Nephron (organoid): ENCODE measurements at regions not wholly inside any gene's neighbourhood (a gene's known extent, or its start where the extent isn't known, plus 50 kb on each side); places are given as distances from the start of the nearest gene placed in this dataset.

Source experiments
- H3K27ac Mint-ChIP-seq, 3 experiments: 2 replicates each; pipeline ENCODE4 v1.8.0; 2020; ENCODE audit warnings: mixed read lengths in 3 of 3, mild to moderate bottlenecking in 2 of 3, moderate library complexity in 1 of 3
- H3K27me3 Mint-ChIP-seq: 2 replicates; pipeline ENCODE4 v1.8.0; 2021; ENCODE audit warnings: low read depth, mild to moderate bottlenecking, moderate library complexity, mixed read lengths
- H3K36me3 Mint-ChIP-seq: 2 replicates; pipeline ENCODE4 v1.8.0; 2020; ENCODE audit warnings: low read depth, mixed read lengths
- H3K4me1 Mint-ChIP-seq: 2 replicates; pipeline ENCODE4 v1.8.0; 2020; ENCODE audit warnings: mixed read lengths
- H3K4me3 Mint-ChIP-seq, 3 experiments: 2 replicates each; pipeline ENCODE4 v1.8.0; 2020; ENCODE audit warnings: mild to moderate bottlenecking in 3 of 3, mixed read lengths in 3 of 3, moderate library complexity in 2 of 3
- H3K9me3 Mint-ChIP-seq: 2 replicates; pipeline ENCODE4 v1.8.0; 2020; ENCODE audit warnings: mixed read lengths
- TF ChIP-seq, protein P1 (sequence below), 3 experiments: fragments of 200-600 bp; sonication (generic); IDR thresholded peaks; one replicate each; pipeline ENCODE4 v1.5.0; 2021; ENCODE audit warnings: antibody characterized with exemption in 3 of 3; ENCODE audit not compliant: unreplicated experiment in 3 of 3

DNA sequence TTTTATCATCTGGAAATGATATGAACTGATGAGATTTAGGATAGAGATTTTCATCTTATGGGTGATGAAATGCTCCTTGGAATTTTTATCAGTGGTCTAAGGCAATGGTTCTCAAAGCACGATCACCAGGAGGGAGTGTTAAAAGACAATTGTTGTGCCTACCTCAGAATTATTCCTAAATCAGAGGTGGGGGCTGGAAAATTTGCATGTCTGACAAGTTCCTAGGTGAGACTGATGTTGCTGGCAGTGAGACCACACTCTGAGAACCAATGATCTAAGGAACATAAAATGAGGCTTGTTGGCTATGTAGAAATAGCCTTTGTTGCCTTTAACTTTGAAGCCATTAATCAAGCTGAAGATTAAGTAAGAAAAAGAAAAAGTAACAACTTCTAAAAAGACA lies 416.6 kb upstream of the AZI2 start:
- no peaks in the 10 kb centered on the region for H3K27me3 Mint-ChIP-seq
- no peak overlapping the region for H3K4me3 Mint-ChIP-seq
- TF ChIP-seq, protein P1, sequence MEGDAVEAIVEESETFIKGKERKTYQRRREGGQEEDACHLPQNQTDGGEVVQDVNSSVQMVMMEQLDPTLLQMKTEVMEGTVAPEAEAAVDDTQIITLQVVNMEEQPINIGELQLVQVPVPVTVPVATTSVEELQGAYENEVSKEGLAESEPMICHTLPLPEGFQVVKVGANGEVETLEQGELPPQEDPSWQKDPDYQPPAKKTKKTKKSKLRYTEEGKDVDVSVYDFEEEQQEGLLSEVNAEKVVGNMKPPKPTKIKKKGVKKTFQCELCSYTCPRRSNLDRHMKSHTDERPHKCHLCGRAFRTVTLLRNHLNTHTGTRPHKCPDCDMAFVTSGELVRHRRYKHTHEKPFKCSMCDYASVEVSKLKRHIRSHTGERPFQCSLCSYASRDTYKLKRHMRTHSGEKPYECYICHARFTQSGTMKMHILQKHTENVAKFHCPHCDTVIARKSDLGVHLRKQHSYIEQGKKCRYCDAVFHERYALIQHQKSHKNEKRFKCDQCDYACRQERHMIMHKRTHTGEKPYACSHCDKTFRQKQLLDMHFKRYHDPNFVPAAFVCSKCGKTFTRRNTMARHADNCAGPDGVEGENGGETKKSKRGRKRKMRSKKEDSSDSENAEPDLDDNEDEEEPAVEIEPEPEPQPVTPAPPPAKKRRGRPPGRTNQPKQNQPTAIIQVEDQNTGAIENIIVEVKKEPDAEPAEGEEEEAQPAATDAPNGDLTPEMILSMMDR (IDR thresholded peaks at IDR 0.05; ENCODE audit: unreplicated experiment in 3 of 3) = no peak
- H3K4me1 Mint-ChIP-seq = peaks cover 21% of the 10 kb centered on the region
- peaks cover 8% of the 10 kb centered on the region for H3K9me3 Mint-ChIP-seq
- no peak overlapping the region for H3K27ac Mint-ChIP-seq
- no peaks in the 10 kb centered on the region for H3K36me3 Mint-ChIP-seq

DNA sequence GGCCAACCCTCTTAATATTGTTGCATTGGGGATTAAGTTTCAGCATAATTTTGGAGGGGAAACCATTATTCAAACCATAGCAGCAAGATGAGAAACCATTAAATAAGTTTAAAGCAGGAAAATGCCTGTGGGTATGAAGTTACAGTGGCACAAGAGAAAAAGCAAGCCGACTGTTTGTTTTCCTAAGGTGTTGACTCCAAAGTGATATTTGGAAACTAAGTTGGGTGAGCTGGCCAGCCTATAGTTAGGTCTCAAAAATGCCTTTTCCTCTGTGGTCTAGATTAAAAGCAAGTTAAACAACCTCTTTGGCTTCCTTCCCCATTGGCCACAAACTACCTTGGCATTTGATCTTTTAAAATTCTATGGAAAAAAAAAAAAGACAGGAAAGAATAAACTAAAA lies 419.8 kb upstream of the AZI2 start:
- H3K9me3 Mint-ChIP-seq = peaks cover 35% of the 10 kb centered on the region
- TF ChIP-seq, protein P1 (IDR thresholded peaks at IDR 0.05; ENCODE audit: unreplicated experiment in 3 of 3) = no peak
- no peaks in the 10 kb centered on the region for H3K27me3 Mint-ChIP-seq
- peaks cover 5% of the 10 kb centered on the region for H3K36me3 Mint-ChIP-seq
- H3K4me3 Mint-ChIP-seq = no peak overlapping the region
- H3K27ac Mint-ChIP-seq = no peak overlapping the region
- H3K4me1 Mint-ChIP-seq = peaks cover 21% of the 10 kb centered on the region

DNA sequence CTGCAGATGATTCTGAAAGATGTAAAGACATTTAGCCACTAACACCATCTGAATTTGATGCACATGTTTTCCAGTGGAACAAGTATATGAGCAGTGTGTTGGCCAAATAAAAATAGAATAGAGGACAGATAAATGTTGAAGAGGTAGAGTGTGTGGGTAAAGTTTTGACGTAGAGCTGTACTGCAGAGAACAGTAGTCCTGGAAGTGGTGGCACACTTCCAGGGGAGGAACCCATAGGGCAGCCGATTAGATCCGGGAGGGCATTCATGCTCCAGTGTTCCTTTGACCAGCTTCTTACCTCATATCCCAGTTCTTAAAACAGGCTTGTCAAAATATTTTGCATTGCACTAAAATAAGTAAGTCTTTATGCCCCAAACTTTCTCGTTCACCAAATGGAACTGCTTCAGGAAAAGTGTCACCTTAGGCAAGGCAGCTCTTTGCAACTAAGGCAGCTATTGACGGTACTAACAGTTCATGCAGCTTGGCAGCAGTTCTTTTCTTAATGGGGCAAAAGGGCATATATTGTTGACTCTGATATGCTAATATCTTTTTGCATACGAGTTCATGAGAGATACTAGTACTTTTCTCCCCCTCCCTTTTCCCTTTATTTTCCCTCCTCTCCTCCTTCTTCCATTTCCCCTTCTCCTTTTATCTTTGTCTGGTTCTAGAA lies 429.3 kb upstream of the AZI2 start:
- Mint-ChIP-seq H3K4me1 (no peaks in the 10 kb centered on the region), H3K27me3 (no peaks in the 10 kb centered on the region), H3K36me3 (no peaks in the 10 kb centered on the region), H3K4me3 (no peak overlapping the region), H3K27ac (no peak overlapping the region), H3K9me3 (peaks cover 5% of the 10 kb centered on the region)
- TF ChIP-seq, protein P1 (IDR thresholded peaks at IDR 0.05; ENCODE audit: unreplicated experiment in 3 of 3) = no peak

DNA sequence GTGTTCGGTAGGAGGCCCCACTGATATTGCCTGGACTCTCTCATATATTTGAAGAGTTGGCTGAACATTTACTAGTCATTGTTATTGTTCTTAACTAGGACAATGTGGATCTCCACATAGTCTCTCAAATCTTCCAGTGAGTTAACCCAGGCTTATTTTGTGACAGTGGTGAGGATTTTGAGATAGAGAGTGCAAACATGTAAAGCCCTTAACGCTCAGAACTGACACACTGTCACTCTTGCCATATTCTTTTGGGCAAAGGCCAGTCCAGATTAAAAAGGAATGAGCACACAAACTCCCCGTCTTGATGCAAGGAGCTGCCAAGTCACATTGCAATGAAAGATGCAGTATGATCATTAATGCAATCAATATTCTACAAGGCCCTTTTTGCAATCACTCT lies 431.9 kb upstream of the AZI2 start:
- H3K27ac Mint-ChIP-seq = no peak overlapping the region

DNA sequence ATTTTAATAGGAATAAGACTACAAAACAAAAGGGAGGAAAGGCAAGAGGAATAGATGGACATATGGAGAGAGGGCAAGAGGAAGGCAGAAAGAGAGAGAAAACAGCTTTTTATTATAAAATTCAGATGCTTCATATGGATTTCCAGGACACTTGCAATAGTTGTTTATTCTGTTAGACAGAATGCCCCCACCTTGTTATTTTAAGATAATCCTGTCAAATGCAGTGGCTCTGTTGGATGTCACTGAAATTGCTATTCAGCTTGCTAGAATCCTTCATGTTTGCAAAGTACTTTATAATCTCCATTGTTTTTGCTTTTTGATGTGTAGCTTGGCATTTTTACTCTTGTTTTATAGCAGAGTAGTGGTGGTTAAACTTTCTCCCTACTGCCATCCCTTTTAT lies 432.4 kb upstream of the AZI2 start:
- no peaks in the 10 kb centered on the region for H3K9me3 Mint-ChIP-seq
- no peaks in the 10 kb centered on the region for H3K4me1 Mint-ChIP-seq
- no peaks in the 10 kb centered on the region for H3K36me3 Mint-ChIP-seq
- H3K27me3 Mint-ChIP-seq = no peaks in the 10 kb centered on the region
- peak overlapping the region in 1 of 3 experiments; percentile 4 for H3K27ac Mint-ChIP-seq
- TF ChIP-seq, protein P1 (IDR thresholded peaks at IDR 0.05; ENCODE audit: unreplicated experiment in 3 of 3) = no peak
- no peak overlapping the region for H3K4me3 Mint-ChIP-seq

More for the DNA sequence above, 431.9 kb upstream of the AZI2 start:
- H3K9me3 Mint-ChIP-seq = no peaks in the 10 kb centered on the region
- no peaks in the 10 kb centered on the region for H3K4me1 Mint-ChIP-seq
- TF ChIP-seq, protein P1 (IDR thresholded peaks at IDR 0.05; ENCODE audit: unreplicated experiment in 3 of 3) = no peak
- no peaks in the 10 kb centered on the region for H3K27me3 Mint-ChIP-seq
- no peaks in the 10 kb centered on the region for H3K36me3 Mint-ChIP-seq
- H3K4me3 Mint-ChIP-seq = no peak overlapping the region

DNA sequence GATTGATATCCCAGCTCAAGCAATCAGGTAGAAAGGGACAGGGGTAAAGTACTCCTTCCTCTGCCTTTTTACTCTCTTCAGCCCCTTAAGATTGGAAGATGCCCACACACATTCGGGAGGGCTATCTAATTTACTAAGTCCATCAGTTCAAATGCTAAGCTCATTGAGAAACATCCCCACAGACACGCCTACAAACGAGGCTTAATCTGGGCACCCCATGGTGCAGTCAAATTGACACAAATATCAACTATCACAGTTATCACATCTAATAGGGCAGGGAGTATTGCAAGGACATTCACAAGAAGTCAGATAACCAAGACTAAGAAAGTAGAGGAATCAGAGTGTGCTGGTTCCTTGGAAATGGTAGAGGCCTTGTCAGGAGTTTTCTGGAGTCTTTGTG lies 437.8 kb upstream of the AZI2 start:
- peaks cover under 1% of the 10 kb centered on the region for H3K4me1 Mint-ChIP-seq
- H3K27ac Mint-ChIP-seq = no peak overlapping the region
- no peaks in the 10 kb centered on the region for H3K27me3 Mint-ChIP-seq
- H3K9me3 Mint-ChIP-seq = no peaks in the 10 kb centered on the region
- H3K36me3 Mint-ChIP-seq = no peaks in the 10 kb centered on the region
- TF ChIP-seq, protein P1 (IDR thresholded peaks at IDR 0.05; ENCODE audit: unreplicated experiment in 3 of 3) = no peak
- no peak overlapping the region for H3K4me3 Mint-ChIP-seq
